ENCODE measurements at regions not wholly inside any gene's neighbourhood (a gene's known extent, or its start where the extent isn't known, plus 50 kb on each side); places are given as distances from the start of the nearest gene placed in this dataset.

DNA sequence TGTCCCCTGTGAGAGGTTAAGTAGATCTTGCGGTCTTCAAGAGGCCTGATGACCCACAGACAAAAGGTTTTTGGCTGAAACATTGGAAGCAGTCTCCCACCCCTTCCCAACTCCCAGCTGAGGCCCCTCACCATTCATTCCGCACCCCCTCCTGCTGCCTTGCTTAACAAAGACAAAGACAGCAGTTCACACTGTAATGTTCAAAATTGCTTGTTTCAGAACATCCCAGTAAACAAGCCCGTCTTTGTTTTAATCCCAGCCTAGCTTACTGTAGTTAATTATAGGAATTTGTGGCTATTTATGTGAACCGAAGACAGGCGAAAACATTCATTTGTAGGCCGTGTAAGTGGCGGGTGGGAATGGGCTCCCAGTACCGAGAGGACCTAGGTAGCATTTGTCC lies 55.7 kb downstream of the IRX5 start:
- TF ChIP-seq, protein P1, sequence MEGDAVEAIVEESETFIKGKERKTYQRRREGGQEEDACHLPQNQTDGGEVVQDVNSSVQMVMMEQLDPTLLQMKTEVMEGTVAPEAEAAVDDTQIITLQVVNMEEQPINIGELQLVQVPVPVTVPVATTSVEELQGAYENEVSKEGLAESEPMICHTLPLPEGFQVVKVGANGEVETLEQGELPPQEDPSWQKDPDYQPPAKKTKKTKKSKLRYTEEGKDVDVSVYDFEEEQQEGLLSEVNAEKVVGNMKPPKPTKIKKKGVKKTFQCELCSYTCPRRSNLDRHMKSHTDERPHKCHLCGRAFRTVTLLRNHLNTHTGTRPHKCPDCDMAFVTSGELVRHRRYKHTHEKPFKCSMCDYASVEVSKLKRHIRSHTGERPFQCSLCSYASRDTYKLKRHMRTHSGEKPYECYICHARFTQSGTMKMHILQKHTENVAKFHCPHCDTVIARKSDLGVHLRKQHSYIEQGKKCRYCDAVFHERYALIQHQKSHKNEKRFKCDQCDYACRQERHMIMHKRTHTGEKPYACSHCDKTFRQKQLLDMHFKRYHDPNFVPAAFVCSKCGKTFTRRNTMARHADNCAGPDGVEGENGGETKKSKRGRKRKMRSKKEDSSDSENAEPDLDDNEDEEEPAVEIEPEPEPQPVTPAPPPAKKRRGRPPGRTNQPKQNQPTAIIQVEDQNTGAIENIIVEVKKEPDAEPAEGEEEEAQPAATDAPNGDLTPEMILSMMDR (IDR thresholded peaks at IDR 0.05) = no peak
- no peak for TF ChIP-seq POLR2A (IDR thresholded peaks at IDR 0.05)

Data from Peyer's patch (tissue), 4 donors.